ENCODE measurements at regions not wholly inside any gene's neighbourhood (a gene's known extent, or its start where the extent isn't known, plus 50 kb on each side); places are given as distances from the start of the nearest gene placed in this dataset.

DNA sequence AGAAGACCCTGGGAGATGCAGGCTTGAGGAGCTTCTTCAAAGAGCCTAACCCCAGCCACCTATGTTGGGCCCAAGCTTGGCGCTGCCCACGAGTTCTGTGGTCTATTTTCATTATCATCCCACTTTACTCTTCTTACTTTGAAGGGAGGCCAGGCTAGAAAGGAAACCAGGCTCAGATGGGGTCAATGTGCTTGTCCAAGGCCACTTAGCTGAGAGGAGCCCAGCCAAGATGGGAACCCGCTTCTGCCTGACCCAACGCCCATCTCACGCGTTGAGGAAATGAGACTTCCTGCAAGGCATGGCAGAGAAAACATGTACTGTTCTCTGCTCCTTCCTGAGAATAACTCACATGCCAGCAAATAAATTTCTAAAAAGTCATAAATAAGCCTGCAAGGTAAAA lies 486.3 kb upstream of the PROK2 start:
- TF ChIP-seq, protein P1, sequence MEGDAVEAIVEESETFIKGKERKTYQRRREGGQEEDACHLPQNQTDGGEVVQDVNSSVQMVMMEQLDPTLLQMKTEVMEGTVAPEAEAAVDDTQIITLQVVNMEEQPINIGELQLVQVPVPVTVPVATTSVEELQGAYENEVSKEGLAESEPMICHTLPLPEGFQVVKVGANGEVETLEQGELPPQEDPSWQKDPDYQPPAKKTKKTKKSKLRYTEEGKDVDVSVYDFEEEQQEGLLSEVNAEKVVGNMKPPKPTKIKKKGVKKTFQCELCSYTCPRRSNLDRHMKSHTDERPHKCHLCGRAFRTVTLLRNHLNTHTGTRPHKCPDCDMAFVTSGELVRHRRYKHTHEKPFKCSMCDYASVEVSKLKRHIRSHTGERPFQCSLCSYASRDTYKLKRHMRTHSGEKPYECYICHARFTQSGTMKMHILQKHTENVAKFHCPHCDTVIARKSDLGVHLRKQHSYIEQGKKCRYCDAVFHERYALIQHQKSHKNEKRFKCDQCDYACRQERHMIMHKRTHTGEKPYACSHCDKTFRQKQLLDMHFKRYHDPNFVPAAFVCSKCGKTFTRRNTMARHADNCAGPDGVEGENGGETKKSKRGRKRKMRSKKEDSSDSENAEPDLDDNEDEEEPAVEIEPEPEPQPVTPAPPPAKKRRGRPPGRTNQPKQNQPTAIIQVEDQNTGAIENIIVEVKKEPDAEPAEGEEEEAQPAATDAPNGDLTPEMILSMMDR (IDR thresholded peaks at IDR 0.05), result no peak
- no peak for TF ChIP-seq POLR2AphosphoS5 (IDR thresholded peaks at IDR 0.05)

Data from transverse colon (tissue), 4 donors.